ENCODE measurements at regions not wholly inside any gene's neighbourhood (a gene's known extent, or its start where the extent isn't known, plus 50 kb on each side); places are given as distances from the start of the nearest gene placed in this dataset.
A peak's percentile ranks its signal among the peaks of the same experiment; 100 is the strongest.

- DNase-seq: no peak
These were observed 945.1 kb upstream of the PIK3C3 start for GRCh38 chr18:41009926-41010325.

DNA sequence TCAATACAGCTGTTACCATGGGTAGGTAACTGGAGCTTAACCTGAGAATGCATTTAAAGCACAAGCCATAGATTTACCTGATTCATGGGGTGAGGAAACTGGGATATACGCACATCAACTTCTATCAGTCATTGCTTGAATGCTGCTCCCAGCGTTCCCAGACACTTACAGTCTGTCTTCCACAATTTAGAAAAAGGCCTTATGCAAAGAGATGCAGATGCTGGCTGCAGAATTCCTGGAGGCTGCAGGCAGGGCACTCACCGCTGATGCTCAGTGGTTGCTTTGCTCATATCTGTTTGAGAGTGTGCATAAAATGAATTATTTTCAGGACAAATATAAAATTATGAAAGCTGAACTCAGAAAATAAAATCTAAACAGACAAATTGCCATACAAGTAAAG, 950.7 kb upstream of the PIK3C3 start:
- no peak for DNase-seq

DNA sequence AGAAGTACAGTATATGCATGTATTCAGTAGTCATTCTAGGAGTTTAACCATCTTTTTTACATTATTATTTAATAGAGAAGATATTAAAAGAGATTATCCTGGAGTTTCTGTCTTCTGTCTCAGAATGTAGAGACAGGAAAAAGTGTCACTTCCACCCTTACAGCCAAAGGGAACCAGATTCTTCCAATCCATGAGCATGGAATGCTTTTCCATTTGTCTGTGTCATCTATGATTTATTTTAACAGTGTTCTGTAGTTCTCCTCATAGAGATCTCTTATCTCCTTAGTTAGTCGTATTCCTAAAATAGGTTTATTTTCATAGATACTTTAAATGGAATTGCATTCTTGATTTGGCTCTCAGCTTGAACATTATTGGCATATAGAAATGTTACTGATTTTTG, 959.5 kb upstream of the PIK3C3 start:
- no peak for DNase-seq

- DNase-seq: no peak
These were observed 961.7 kb upstream of the PIK3C3 start for GRCh38 chr18:40993363-40993762.

- peak; percentile 60 for DNase-seq
These were observed 967.5 kb upstream of the PIK3C3 start for GRCh38 chr18:40987581-40987980.

DNA sequence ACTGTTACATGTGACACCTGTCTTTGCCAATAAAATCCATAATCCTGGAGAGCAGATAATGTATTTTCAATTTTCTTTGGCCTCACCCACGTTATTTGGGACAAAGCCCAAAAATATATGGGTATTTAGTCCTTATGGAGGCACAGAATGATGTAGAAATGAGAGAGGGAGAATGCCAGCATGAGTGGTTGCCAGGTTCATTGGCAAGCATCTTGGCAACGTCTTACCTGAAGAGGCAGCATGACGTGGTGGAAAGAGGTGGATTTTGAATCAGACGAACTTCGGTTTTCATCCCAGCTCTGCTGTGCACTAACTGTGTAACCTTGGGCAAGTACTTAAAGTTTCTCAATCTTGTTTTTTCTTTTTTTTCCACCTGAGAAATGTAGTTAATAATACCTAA, 969.6 kb upstream of the PIK3C3 start:
- no peak for DNase-seq

DNA sequence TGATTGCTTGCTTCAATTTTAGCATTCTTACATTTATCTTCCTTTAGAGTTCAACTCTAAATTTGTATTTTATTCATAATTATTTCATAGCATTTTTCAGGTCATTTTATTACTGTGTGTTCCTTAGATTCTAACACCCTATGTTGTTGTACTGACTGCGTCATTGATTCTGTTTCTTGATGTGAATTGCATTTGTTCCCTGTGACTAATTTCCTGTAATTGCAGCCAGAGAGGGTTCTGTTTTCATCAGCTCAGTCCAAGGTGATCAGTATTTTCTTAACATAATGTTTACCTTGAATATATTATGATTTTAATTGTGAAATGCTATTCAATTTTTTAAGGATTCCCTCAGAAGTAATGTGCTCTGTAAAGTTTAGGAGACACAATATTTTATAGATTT, 970.2 kb upstream of the PIK3C3 start:
- DNase-seq: no peak

- DNase-seq: no peak
These were observed 971.2 kb upstream of the PIK3C3 start for GRCh38 chr18:40983835-40984234.

- no peak for DNase-seq
These were observed 974.9 kb upstream of the PIK3C3 start for GRCh38 chr18:40980171-40980570.

- no peak for DNase-seq
These were observed 979.0 kb upstream of the PIK3C3 start for GRCh38 chr18:40976050-40976449.

DNA sequence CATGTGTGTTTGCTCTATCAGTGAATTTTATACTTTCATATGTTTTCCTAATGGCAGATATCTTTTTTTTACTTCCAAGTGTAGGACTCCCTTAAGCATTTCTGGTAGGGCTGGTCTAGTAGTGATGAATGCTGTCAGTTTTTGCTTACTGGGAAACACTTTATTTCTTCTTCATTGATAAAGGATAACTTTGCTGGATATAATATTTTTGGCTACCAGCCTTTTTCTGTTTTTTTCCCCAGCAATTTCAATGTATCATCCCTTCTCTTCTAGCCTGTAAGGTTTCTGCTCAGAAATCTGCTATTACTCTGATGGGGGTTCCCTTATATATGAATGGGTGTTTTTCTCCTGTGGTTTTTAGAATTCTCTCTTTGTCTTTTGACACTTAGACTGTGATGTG, 980.6 kb upstream of the PIK3C3 start:
- DNase-seq: no peak

DNA sequence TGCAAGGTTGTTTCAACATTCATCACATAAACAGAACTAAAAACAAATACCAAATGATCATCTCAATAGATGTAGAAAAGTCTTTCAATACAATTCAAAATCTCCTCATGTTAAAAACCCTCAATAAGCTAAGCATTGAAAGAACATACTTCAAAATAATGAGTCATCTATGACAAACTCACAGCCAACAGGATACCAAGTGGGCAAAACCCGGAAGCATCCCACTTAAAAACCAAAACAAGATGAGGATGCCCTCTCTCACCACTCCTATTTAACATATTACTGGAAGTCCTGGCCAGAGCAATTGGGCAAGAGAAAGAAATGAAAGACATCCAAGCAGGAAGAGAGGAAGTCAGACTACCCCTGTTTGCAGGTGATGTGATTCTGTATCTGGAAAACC, 992.2 kb upstream of the PIK3C3 start:
- DNase-seq: no peak

GRCh38 chr18:40957533-40958070, 997.4 kb upstream of the PIK3C3 start:
- no peak for DNase-seq

DNA sequence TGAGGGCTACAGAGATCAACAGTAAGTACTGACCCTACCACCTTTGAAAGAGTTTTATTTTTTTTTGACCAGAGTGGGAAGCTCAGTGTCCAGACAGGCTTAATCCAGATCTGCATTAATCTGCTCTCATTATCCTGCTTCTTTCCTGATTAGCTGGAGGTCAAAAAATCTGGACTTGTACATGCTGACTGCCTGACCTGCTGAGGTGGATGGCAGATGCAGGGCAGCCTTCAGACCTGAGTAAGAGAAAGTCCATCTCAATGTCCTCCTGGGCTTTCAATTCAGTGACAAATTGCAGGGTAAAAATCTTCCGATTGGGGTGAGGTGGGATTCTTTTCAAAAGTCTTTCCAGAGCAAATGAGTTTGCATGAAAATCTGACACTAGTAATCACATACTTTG, 998.8 kb upstream of the PIK3C3 start:
- no peak for DNase-seq

DNA sequence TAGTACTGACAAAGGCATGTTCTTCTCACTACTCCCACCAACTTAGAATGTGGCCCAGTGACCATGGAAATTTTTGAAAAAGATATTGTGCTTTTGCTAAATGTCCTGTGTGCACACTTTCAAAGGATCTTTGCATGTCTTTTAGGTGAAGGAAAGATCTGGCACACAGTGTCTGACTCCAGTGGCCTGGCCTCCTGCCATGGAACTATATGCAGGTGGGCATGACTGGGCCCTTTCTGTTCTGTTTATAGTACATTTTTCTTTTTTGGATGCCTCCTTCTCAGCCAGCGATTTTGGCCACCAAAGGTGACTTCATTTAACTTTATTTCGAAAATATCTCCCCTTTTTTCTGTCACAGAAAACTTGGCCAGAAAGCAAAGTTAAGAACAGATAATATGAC, 999.7 kb upstream of the PIK3C3 start:
- no peak for DNase-seq

DNA sequence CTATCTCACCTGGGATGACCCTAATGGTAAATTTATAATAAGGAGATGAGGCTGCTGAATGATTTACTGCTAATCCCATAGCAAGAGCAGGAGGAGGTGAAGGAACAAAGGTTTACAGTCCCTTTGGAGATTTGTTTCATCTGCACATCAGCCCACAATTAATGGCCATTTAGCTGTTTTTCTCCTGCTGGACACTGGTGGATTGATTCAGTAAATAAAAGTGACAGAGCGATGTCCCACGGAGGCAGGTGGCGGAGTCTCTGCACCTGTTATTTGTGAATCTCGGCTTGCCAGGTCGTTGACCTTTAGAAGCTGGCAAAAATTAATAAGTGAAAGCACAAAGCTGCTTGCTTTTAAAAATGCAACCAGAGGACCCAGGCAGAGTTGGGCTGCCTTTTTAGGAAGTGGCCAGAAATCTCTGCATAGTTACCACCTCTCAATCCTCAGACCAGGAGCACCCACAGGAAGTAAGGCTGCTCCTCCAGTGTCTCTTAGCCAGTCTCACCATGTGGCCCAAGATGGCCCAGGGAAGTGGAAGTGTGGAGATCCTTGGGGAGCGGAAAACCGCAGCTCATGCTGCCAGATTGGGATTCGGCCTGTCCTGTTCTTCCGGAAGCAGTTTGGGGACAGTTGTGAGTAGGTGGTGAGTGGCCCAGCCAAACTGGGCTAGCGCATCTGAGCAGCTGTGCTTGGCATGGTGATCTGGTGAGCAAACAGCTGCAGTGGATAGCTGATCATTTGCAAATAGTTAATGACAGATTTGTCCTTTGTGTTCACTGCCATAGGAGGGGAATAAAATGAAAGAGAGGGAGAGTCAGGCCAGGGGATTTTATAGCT, 1005.7 kb upstream of the PIK3C3 start:
- DNase-seq: peak; percentile 80

- no peak for DNase-seq
These were observed 1010.5 kb upstream of the PIK3C3 start for GRCh38 chr18:40944576-40944975.

DNA sequence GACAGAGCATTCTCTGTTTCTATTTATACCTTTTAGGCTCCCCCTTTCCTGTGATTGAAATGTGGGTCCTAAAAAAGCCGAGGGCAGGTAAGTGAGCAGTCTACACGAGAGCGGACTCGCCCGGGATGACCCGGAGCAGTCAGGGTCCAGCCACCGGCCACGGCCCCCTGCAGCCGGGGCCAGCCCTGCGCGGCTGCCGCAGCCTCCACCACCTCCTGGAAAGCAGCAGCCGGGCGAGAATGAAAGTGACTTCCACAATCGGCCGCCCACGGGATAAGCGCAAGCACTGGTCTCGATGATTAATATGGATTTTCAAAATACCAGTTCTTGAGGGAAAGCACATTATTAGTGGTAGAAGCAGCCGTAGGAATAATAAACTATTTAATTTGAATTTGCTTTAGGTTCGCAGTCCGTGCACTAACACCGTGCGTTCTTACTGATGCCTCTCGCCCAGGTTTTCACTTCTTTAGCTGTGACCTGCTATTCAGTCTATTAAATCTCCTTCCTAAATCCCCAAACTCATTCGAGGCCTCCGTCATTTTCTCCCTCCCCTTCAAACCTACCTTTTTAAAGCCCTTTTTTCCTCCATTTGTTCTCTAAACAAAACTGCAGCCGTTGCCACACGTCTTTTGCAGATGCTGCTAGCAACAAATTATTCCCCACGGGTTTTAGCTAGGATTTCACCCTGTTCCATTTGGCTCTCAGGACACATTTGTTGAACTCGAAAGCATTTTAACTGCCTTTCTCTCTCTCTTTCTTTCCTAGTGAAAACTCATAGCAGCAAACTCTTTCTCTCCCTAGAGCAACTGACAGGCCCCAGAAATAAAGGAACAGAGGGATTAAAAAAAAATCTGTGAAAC, 1015.1 kb upstream of the PIK3C3 start:
- DNase-seq: no peak

- no peak for DNase-seq
These were observed 1016.4 kb upstream of the PIK3C3 start for GRCh38 chr18:40938615-40939014.

DNA sequence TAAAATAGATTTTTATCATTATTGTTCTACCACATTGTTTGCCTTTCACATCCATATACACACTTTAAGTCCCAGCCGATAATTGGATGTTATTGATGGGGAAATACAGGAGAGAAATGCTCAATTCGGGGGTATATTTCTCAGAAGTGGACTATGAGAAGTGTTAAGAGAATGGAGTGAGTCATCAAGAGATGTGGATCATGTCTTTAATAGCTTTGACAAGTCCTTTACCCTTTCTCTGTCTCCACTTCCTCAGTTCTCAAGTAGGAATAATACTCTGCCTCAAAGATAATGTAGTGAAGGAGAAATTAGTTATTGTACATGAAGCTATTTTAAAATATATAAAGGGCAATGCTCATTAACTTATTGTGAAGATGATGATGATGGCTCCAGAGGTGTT, 1017.6 kb upstream of the PIK3C3 start:
- DNase-seq: no peak

DNA sequence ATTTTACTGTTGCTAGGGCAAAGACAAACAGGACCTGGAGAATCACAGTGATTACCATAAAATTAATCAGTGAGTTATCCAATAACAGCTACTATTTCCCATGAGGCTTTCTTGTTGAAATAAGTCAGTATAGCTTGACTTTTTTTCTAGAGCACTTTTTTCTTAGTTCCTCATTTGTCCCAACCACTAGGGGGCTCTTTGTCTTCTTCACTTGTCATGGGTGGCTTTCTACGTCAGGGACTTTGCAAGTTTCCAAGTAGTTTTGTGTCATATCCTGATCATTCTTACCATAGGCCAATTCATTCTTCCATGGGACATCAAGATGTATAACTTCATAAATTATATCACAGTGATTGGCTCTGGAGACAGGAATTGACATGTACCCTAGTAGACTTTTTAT, 1019.6 kb upstream of the PIK3C3 start:
- no peak for DNase-seq

GRCh38 chr18:40932862-40933261, 1022.2 kb upstream of the PIK3C3 start:
- DNase-seq: no peak

DNA sequence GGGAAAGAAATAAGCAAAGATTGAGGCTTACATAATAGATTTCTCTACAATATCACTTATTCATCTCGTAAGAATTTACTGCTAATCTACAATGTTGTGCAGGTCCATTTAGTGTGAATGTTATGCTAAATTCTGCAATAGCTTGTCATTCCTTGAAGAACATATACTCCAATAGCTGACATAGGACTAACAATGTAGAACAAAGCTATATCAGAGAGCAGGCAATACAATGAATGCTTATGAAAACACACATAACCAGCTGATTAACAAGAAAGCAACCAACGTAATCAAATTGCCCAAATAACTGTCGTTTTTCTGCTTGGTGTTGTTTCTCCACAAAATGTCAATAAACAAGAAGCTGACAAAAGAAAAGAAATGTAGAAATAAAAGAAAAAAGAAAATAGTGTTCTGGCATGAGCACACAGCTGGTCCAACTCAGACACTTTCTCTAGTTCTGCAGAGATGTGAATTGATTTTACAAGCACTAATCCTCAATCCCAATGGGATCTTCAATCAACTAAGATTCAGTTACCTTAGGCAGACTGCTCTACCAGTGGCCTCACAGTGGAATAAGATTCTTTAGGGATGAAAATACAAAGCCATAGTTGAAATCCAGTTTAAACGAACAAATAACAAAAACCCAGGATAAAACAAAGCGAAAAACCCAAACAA, 1024.7 kb upstream of the PIK3C3 start:
- no peak for DNase-seq
